Head of caudate nucleus (tissue), 42 donors: ENCODE measurements at regions not wholly inside any gene's neighbourhood (a gene's known extent, or its start where the extent isn't known, plus 50 kb on each side); places are given as distances from the start of the nearest gene placed in this dataset.
A peak's percentile ranks its signal among the peaks of the same experiment; 100 is the strongest.
"Not testable (repeated sequence)": the region's sequence is repeated elsewhere in the genome, so short reads cannot be mapped to it uniquely, and the experiment has no call there.

Experiments
- DNase-seq, 42 donors: peaks; one replicate each; pipeline versions ENCODE4 v3.0.0 to v3.0.0-alpha.2; 2020 to 2021; ENCODE audit warnings: mixed read lengths in 7 of 42
- intact Hi-C: fragments of 100-400 bp; cut with DNase I; formaldehyde crosslinking; loops from one replicate; pipeline ENCODE4 v1.15.0; 2022

DNA sequence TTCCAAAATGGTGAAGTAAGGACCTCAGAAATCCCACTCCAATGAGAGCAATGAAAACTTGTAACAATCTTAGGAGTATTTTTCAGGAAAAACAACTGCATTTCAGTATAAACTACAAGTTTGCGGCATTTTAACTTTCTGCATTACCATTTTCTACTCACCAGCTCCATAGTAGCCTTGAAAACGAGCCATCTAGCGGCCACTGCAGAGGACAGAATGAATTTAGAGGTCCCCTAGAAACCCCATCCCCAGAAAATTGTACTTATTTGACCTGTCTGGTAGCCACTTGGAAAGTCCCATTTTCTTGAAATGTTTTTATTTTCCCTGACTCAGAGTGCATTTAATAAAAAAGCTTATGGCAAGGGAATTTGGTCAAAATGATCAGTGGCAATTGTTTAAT, 205.4 kb upstream of the ITGA1 start:
- no peak for DNase-seq
- intact Hi-C loops, result no loop called here

DNA sequence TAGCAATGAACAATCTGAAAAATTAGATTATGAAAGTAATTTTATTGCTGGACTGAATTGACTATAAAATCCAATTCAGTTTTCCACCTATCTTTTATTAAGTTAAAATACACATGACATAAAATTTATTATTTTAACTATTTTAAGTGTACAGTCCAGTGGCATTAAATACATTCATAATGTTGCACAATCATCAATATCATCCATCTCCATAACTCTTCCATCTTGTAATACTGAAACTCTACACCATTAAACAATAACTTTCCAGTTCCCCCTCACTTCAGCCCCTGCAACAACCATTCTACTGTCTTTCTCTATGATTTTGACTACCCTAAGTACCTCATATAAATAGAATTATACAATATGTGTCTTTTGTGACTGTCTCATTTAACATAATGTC, 200.6 kb upstream of the ITGA1 start:
- DNase-seq, result no peak
- intact Hi-C loops, result no loop called here

DNA sequence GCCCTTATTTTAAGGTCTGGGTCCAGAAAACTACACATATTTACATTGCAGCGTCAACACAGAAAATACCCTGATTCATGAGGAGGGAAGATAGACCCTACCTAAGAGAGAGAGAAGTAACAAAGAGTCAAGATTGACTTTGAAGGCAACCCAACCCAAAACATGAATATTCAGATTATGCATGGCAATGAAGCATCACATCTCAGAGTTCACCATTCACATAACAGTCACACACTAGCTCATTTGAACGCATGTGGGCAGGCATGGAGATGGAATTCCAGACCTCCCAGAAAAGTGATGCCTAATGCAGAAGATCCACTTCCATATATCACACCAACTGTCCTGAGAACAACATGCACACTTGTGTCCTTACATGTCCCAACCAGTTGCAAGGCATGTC, 190.1 kb upstream of the ITGA1 start:
- no peak for DNase-seq
- intact Hi-C loops, result no loop called here

DNA sequence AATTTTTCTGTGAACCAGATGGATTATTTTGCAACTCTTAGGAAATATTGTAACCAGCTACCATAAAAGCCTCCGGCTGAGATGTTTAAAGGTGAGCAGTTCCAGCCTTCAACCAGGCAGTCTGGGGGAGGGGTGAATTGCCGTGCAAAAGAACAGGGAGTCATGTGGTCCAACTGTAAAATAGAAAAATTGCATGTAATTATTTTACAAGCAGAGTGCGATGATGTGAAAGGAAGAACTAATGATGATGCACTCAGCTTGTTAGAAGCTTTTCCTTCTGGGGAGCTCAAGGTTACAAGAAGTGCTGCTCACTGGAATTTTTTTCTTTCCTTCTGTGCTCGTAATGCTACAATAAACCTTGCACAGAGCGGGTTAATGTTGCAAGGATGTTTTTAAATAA, 188.7 kb upstream of the ITGA1 start:
- intact Hi-C loops, result no loop called here

DNA sequence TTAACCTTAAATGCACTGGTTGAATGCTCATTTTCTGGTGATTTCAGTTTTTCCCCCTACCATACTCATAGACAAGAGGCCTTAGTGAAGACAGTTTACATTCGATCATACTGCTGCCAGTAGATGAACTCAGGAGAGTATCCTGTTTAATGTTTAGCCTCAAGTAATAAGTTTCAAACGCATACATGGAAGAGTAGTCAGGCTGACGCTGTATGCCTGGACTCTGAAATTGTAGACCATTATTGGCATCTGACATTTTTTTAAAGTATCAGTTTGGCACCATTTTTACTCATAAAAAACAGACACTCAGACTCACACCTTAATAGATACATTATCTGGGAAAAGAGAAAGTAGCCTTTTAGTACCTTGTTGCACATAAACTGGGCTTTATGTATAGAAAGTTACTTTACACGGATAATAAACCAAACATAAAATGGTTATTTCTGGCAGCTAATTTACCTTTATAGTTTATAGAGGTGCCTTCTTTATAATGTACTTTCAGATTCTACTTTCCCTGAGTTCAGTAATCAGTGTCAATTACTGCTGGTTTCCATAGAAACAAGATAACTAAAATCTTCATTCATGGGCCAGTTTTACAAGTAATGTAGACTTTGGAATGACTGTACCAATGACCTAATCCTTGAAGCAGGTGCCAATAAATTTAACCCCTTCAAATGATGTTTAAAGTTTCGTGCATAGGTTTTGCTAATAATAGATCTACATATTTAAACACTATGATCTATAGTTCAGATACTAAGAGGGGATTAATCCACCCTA, 183.8 kb upstream of the ITGA1 start:
- DNase-seq, result no peak
- intact Hi-C loops, result no loop called here

More for the DNA sequence above, 188.7 kb upstream of the ITGA1 start:
- peak in 5 of 42 donors; percentile 4 to 40 (median 10) for DNase-seq

DNA sequence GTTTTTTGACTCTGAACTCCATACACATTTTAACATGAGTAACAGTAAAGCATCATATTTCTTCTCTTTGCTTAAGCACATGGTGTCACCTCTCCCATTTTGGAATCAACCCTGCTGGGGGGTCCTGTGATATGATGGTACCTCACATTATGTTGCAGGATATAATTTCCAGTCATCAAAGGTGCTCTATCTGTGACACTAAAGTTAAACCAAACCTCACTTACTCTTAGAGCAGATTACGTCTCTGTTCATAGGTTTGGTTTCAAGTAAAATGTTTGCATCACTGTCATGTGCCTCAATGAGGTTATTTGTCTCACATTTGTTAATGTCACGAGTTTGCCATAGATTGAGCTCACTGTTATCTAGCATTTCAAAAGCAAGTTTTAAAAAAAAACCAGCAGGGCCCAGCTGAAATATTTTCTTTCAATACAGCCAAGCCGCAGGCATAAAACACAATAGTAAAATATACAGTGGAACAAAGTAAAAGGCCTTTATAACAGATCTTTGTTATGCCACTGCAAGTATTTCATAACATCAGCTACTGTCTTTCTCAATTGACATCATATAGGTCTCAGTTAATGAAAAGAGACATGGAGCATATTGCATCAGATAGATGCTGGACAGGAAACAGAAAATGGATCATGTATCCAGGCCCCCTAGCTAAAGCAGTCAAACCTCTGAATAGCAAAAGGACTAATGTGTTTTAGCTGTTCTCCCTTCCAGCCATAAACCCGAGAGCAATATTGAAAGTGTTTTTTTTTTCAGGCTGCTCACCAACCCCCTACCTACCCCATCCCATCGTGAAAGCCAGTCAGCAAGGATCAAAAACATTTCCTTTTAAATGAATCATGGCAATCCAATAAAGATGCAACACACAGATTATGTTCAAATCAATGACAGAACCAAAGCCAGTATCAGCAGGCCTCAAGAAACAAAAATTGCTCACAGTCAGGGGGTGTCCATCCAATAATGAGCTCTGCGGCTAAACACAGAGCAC, 182.1 kb upstream of the ITGA1 start:
- intact Hi-C loops, result no loop called here
- DNase-seq, result no peak

DNA sequence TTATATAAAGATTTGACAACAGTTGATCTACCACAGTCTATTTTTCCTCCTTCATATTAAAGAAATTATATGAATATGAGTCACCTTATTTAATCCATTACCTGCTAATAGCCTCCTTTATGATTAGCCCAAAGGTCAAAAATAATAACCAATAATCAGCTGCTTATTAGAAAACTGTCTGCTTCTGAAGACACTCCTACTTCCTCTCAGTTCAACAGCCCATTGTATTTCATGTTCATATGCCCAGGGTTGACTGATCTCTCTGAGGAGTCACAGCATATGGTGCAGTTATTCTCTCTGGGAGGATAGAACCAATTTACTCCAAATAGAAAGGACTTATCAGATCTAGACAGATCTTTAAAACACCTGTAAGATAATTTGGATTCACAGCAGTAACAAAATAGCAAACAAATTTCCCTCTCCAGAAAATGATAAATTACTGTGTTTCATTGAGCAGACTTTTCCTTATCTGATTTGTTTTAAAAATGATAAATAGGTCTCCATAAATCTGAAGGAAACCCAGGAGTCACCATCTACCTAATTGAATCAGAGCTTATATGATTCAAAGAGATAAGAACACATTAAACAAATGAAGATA, 180.4 kb upstream of the ITGA1 start:
- intact Hi-C loops, result no loop called here
- no peak for DNase-seq

DNA sequence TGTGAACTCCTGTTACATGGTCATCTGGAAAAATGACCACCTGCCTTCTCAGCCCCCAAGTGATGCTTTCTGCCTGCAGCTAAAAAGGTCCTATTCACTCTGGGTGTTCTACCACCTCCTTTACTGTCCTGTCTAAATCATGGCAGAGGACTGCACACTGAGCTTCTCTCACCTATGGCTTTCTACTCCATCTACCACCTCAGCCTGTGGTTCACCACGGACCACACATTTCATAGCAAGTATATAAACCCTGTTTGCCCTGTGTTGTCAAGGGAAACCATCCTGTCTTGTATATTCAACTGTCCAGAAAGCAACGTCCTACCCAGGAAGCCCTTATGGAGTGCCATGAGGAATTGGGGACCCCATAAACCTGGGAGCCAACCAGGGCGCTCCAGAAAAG, 167.4 kb upstream of the ITGA1 start:
- intact Hi-C loops, result no loop called here
- DNase-seq, result no peak

DNA sequence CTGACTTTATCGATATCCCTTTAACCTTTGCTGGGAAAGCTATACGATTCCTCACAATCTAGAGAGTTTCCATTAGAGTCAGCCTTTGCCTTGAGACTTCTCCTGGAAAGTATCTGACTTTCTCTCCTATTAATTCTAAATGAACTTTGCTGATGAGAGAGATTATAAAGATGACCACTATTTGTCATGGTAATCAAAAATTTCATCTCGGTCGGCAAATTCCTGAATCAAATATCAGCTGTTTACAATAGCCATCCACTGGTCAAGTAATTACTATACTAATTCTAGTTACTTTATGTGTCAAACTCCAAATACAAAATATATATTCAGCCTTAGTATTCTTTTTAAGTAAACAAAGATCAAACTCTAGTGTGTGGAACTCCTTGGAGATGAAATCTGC, 164.4 kb upstream of the ITGA1 start:
- DNase-seq, result no peak
- intact Hi-C loops, result no loop called here

DNA sequence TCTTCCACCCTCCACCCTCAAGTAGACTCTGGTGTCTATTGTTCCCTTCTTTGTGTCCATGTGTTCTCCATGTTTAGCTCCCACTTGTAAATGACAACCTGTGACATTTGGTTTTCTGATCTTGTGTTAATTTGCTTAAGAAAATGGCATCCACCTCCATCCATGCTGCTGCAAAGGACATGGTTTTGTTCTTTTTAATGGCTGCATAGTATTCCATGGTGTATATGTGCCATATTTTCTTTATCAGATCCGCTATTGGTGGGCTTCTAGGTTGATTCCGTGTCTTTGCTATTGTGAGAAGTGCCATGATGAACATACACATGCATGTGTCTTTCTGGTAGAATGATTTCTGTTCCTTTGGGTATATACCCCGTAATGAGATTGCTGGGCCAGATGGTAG, 163.4 kb upstream of the ITGA1 start:
- DNase-seq, result no peak
- intact Hi-C loops, result no loop called here

DNA sequence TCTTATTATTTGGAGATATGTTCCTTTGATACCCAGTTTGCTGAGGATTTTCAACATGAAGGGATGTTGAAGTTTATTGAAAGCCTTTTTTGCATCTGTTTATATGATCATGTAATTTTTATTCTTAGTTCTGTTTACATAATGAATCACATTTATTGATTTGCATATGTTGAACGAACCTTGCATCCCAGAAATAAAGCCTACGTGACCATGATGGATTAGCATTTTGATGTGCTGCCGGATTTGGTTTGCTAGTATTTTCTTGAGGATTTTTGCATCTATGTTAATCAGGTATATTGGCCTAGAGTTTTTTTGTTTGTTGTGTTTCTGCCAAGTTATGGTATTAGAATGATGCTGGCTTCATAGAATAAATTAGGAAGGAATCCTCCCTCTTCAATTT, 161.4 kb upstream of the ITGA1 start:
- intact Hi-C loops, result no loop called here
- no peak for DNase-seq

DNA sequence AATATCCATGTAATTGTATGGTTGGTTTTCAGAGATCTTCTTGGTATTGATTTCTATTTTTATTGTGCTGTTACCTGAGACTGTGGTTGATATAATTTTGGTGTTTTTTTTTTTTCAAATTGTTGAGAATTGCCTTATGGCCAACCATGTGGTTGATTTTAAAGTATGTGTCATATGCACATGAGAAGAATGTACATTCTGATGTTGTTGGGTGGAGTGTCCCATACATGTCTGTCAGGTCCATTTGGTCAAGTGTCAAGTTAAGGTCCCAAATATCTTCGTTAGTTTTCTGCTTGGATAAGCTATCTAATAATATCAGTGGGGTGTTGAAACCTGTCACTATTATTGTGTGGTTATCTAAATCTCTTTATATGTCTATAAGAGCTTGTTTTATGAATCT, 160.0 kb upstream of the ITGA1 start:
- intact Hi-C loops, result no loop called here
- no peak for DNase-seq

DNA sequence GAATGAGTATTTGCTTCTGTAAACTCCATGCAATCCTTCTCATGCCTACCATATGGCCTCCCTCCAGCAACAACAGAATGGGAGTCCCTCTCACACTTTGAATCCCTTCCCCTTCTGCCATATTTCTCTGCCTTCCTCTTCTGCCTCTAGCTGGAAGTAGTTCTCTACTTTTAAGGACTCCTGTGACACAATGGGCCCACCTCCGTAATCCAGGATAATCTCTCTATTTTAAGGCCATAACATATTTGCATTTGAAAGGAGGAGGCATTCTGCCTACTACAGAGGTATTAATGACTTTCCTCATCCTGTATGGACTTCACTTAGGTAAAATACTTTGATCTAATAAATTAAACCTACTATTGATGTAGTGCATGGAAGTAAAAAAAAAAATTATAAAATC, 155.4 kb upstream of the ITGA1 start:
- intact Hi-C loops, result no loop called here
- DNase-seq, result no peak

DNA sequence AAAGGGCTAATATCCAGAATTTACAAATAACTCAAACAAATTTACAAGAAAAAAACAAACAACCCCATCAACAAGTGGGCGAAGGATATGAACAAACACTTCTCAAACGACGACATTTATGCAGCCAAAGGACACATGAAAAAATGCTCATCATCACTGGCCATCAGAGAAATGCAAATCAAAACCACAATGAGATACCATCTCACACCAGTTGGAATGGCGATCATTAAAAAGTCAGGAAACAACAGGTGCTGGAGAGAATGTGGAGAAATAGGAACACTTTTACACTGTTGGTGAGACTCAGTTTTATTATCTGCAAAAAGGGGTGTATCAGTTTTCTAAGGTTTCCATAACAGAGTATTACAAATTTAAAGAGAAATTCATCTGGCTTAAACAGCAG, 153.5 kb upstream of the ITGA1 start:
- DNase-seq, intact Hi-C loops: not testable (repeated sequence)

DNA sequence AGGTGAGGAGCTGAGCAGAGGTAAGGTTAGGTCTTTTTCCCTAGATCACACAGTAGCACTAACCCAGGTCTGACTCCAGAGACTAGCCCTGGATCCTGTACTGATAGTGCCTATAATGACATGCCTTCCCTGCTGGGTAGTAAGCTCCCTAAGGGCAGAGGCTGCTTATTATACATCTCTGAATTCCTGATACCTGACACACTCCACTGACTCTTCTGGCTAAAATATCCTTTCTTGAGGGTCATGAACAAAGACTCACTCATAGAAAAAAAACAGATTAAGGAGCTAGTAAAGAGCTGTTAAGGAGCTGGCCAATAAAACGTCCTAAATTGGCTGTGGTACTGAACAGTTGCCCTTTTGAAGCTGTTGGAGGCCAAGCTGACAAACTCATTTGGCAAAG, 149.0 kb upstream of the ITGA1 start:
- intact Hi-C loops, result no loop called here
- DNase-seq, result no peak

DNA sequence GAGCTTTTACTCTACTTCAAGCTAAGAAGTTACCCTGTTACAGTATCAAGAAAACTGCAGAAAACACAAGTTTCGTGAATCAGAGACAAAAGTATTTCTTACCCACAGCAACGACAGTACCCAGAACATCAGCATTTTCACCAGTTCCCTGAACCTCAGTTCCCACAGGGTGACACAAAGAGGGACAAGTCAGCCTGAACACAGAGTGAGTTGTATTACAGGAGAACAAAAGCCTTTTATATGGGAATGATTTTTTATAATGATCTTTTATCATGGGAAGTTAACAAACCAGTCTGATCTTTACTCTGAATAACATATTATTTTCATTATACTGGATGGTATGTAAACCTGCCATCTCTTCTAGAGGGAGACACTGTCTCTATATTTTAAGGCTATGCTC, 139.0 kb upstream of the ITGA1 start:
- DNase-seq, result peak in 22 of 42 donors; percentile 9 to 62 (median 29)
- intact Hi-C loops, result no loop called here

DNA sequence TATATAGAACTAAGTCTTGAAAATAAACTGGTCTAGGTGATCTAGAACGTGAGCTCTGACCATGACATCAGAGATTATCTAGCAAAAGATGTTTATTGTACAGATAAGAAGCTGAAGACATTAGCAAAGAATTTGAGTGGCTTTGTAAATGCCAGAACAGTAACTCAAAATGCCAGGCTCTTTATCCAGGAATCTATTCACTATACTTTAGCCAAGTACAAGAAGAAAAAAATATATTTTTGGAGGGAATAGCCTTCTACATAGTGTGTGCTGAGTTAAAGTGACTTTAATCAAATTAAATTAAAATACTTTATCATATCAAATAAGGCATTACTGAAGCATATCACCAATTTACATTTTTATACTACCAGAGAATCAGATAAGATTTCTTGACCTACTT, 132.6 kb upstream of the ITGA1 start:
- no peak for DNase-seq
- intact Hi-C loops, result loop anchor here (5.0 kb wide), 1 partner anchor 1698 kb away; no protein-coding TSS in a partner anchor

DNA sequence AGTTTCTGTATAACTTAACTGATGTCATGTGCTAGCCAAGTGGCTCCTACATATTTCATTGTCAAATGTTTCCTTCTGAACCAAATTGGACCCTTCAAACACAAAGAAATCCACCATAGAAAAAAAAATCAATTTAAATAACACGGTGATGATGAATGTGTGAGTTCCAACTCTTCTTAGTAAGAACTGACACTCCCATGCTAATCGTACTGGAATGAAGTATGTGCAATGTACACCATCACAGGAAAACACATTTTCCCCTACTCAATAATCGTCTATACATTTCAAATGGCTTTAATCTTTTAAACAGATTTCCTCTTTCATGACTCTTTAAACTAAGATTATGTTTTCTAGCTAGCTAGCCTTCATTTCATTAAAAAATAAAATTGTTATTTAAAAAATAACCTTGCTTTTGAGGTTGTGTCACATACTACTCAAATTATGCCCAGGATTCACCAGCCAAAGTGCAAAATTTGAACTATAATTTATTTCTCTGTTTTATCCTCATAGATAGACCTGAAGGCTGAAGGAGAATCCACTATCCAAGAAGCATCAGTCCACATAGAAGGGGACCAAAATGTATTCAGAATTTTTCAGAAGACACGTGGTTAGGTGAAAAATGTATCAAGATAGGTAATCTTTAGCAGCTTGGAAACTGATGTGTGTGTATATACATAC, 131.0 kb upstream of the ITGA1 start:
- intact Hi-C loops, result loop anchor here (5.0 kb wide), 1 partner anchor 1699 kb away; no protein-coding TSS in a partner anchor
- DNase-seq, result no peak

DNA sequence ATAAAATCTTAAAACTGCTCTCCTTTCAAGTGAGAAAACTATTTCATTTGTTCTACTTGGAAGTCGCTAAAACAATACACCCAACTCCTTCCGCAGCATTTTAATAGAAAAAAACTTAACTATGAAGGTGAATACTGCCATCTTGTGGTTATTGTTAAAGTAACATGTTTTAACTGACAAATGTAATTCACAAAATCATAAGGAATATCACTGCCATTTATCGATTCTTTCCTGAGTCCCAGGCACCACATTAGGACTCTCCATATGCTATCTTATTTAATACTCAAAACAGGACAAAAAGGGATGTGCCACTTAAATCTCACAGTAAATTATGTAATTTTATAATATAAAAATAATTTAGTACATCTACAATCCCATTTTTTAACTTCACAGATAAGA, 130.5 kb upstream of the ITGA1 start:
- intact Hi-C loops, result loop anchor here (5.0 kb wide), 1 partner anchor 1700 kb away; no protein-coding TSS in a partner anchor

More for the DNA sequence above, 130.5 kb upstream of the ITGA1 start:
- no peak for DNase-seq
